SK-N-SH (cell line): ENCODE measurements at regions not wholly inside any gene's neighbourhood (a gene's known extent, or its start where the extent isn't known, plus 50 kb on each side); places are given as distances from the start of the nearest gene placed in this dataset.

Source experiments
- CTCF ChIP-seq: fragments of 200-600 bp; sonication (generic); IDR thresholded peaks from 2 replicates; pipeline ENCODE4 v1.6.1; 2017; ENCODE audit warnings: antibody characterized with exemption, mild to moderate bottlenecking, moderate library complexity
- FOSL2 ChIP-seq: IDR thresholded peaks from 2 replicates; pipeline ENCODE4 v1.4.0; 2012; ENCODE audit warnings: low read depth, mild to moderate bottlenecking, moderate library complexity, borderline replicate concordance
- GABPA ChIP-seq: IDR thresholded peaks from 2 replicates; pipeline ENCODE4 v1.4.0; 2012; ENCODE audit warnings: low read depth, mild to moderate bottlenecking
- GATA2 ChIP-seq: sonication (generic); formaldehyde crosslinking; IDR thresholded peaks from 2 replicates; pipeline ENCODE4 v1.5.0; 2020; ENCODE audit warnings: mild to moderate bottlenecking, missing genetic modification reagents
- MAX ChIP-seq: IDR thresholded peaks from 2 replicates; pipeline ENCODE4 v1.4.0; 2012; ENCODE audit warnings: low read depth
- POLR2AphosphoS5 ChIP-seq: IDR thresholded peaks from 2 replicates; pipeline ENCODE4 v1.6.1; 2012; ENCODE audit warnings: low read depth, low read length
- RFX5 ChIP-seq: IDR thresholded peaks from 2 replicates; pipeline ENCODE4 v1.6.1; 2012; ENCODE audit warnings: mild to moderate bottlenecking, improper control_type of control experiment, low read length
- TAF1 ChIP-seq: IDR thresholded peaks from 2 replicates; pipeline ENCODE4 v1.6.1; 2012; ENCODE audit warnings: low read depth, mild to moderate bottlenecking, low read length, moderate library complexity, borderline replicate concordance

GRCh38 chr12:111277570-111277969 lies 91.3 kb downstream of the PHETA1 start:
- TF ChIP-seq CTCF (no peak), TAF1 (no peak), POLR2AphosphoS5 (no peak), FOSL2 (no peak), MAX (no peak), RFX5 (no peak), GATA2 (CRISPR knock-in tag) (no peak), GABPA (no peak)
